PC-9 (cell line): ENCODE measurements at regions not wholly inside any gene's neighbourhood (a gene's known extent, or its start where the extent isn't known, plus 50 kb on each side); places are given as distances from the start of the nearest gene placed in this dataset.

Experiments used
- BruUV-seq: library from RNA; stranded (reverse); fragments of 400-500 nt; replicated peaks from 2 replicates; lab custom pipeline; 2021; lab: Mats Ljungman, UMichigan
- CTCF ChIA-PET: fragments of 300-600 bp; sonication (Branson Sonifier 250); formaldehyde crosslinking; loops from one replicate; lab custom pipeline; 2022; ENCODE audit warnings: antibody characterized with exemption; lab: Charles Lee
- POLR2A ChIA-PET: fragments of 300-600 bp; sonication (Branson Sonifier 250); formaldehyde crosslinking; loops from one replicate; lab custom pipeline; 2022; ENCODE audit warnings: antibody characterized with exemption; ENCODE audit not compliant: unreplicated experiment; lab: Charles Lee
- DNase-seq, 2 experiments: peaks; one replicate each; pipeline versions ENCODE4 v3.0.0 to v3.0.0-alpha.2; 2015 to 2022; ENCODE audit warnings: mixed read lengths in 1 of 2
- H2AFZ ChIP-seq: fragments of 200-600 bp; sonication (generic); 2 replicates; pipeline ENCODE4 v1.8.1; 2017; ENCODE audit warnings: antibody characterized with exemption
- H3F3A ChIP-seq: fragments of 200-600 bp; sonication (generic); 2 replicates; pipeline ENCODE4 v1.8.1; 2017; ENCODE audit warnings: antibody characterized with exemption, mild to moderate bottlenecking, low read depth; ENCODE audit not compliant: insufficient read depth
- H3K27ac ChIP-seq: fragments of 200-600 bp; sonication (generic); 2 replicates; pipeline ENCODE4 v1.6.1; 2016; ENCODE audit warnings: mixed run types
- H3K27me3 ChIP-seq: fragments of 200-600 bp; sonication (generic); 2 replicates; pipeline ENCODE4 v1.6.1; 2016; ENCODE audit warnings: low read depth, mixed run types; ENCODE audit not compliant: insufficient read depth
- H3K36me3 ChIP-seq: fragments of 200-600 bp; sonication (generic); 2 replicates; pipeline ENCODE4 v1.6.1; 2016; ENCODE audit warnings: low read depth, mixed run types
- H3K4me1 ChIP-seq: fragments of 200-600 bp; sonication (generic); replicated peaks from 2 replicates; pipeline ENCODE4 v1.6.1; 2016; ENCODE audit warnings: mixed run types; ENCODE audit not compliant: insufficient read depth
- H3K4me2 ChIP-seq: fragments of 200-600 bp; sonication (generic); 2 replicates; pipeline ENCODE4 v1.6.1; 2017; ENCODE audit warnings: mixed run types
- H3K4me3 ChIP-seq: fragments of 200-600 bp; sonication (generic); 2 replicates; pipeline ENCODE4 v1.6.1; 2016; ENCODE audit warnings: mixed run types
- H3K79me2 ChIP-seq: fragments of 200-600 bp; sonication (generic); 2 replicates; pipeline ENCODE4 v1.6.1; 2017; ENCODE audit warnings: low read depth, mixed run types
- H3K9me2 ChIP-seq: fragments of 200-600 bp; sonication (generic); 2 replicates; pipeline ENCODE4 v1.8.1; 2017; ENCODE audit warnings: mild to moderate bottlenecking; ENCODE audit not compliant: insufficient read depth
- H3K9me3 ChIP-seq: fragments of 200-600 bp; sonication (generic); 2 replicates; pipeline ENCODE4 v1.8.1; 2016; ENCODE audit warnings: low read depth; ENCODE audit not compliant: insufficient read depth
- H4K20me1 ChIP-seq: fragments of 200-600 bp; sonication (generic); 2 replicates; pipeline ENCODE4 v1.8.1; 2017; ENCODE audit not compliant: insufficient read depth
- EZH2 ChIP-seq: fragments of 200-600 bp; sonication (generic); IDR thresholded peaks from 2 replicates; pipeline ENCODE4 v1.8.0; 2017; ENCODE audit warnings: antibody characterized with exemption, low read depth
- intact Hi-C: fragments of 100-400 bp; cut with micrococcal nuclease; formaldehyde crosslinking; loops from one replicate; pipeline ENCODE4 v1.10.0; 2022; ENCODE audit not compliant: unreplicated experiment
- TF ChIP-seq, protein P1 (sequence below): fragments of 200-600 bp; sonication (generic); conservative IDR thresholded peaks from 2 replicates; pipeline ENCODE4 v1.6.1; 2017; ENCODE audit warnings: mixed run types, antibody characterized with exemption, mild to moderate bottlenecking, moderate library complexity

DNA sequence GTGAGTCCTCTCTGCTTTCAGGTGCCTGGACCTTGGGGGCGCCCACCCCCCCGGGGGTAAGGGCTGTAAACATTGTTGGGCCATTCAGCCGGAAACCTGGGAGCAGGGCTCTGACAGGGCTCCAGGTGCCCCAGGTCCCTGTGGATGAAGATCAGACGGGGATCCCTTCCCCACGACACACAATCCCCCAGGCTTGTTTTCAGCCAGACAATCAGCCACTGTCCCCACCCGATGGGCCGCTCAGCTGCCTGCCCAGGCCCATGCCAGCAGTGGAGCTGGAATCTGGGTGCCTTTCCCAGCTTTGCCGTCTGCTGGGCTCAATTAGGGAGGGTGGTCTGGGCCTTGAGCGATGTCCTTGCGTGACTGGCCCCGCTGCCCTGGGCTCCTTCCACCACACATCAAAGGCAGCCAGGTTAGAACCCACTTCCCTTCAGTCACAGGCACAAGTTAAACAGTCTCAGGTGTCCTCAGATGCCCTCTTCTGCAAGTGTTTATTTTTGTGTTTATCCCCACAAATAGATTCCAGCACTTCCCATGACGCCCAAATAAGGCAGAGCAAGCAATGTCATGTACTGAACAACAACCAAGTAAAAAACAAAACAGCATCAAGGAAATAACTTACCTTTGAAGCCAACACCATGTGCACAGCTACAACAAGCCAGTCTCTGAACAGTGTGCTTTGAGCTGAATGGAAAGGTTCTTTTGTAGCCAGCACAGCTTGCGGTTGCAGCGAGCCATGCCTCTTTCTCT is 77.0 kb upstream of the ALDH1A3 start:
- CTCF ChIA-PET: no interaction called here
- no peak for DNase-seq

DNA sequence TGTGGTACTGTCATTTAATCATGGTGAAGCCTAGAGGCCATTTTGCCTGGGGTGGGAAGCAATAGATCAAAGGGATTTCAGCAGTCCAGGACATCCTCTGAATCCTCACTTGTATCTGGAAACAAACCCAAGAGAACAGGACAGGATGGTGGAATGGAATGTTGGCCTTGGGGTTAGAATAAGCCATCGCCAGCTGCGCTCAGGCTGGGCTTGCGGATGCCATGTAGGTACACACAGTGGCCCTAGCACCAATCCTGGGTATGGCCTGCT is 76.5 kb upstream of the ALDH1A3 start:
- ChIA-PET CTCF (no interaction called here), POLR2A (no interaction called here)
- H2AFZ ChIP-seq: no peak overlapping the region
- H3K4me3 ChIP-seq: no peak overlapping the region
- H3K4me2 ChIP-seq: no peak overlapping the region
- intact Hi-C loops: no loop called here
- no TSS peak for BruUV-seq
- no peaks in the 10 kb centered on the region for H3K9me2 ChIP-seq
- no peaks in the 10 kb centered on the region for H3K36me3 ChIP-seq
- H3K4me1 ChIP-seq: 0 out of 2 replicates have a peak, but pooled peaks cover under 1% of the 10 kb centered on the region
- H3K27ac ChIP-seq: no peak overlapping the region
- no peak for TF ChIP-seq EZH2
- TF ChIP-seq, protein P1, sequence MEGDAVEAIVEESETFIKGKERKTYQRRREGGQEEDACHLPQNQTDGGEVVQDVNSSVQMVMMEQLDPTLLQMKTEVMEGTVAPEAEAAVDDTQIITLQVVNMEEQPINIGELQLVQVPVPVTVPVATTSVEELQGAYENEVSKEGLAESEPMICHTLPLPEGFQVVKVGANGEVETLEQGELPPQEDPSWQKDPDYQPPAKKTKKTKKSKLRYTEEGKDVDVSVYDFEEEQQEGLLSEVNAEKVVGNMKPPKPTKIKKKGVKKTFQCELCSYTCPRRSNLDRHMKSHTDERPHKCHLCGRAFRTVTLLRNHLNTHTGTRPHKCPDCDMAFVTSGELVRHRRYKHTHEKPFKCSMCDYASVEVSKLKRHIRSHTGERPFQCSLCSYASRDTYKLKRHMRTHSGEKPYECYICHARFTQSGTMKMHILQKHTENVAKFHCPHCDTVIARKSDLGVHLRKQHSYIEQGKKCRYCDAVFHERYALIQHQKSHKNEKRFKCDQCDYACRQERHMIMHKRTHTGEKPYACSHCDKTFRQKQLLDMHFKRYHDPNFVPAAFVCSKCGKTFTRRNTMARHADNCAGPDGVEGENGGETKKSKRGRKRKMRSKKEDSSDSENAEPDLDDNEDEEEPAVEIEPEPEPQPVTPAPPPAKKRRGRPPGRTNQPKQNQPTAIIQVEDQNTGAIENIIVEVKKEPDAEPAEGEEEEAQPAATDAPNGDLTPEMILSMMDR: no peak
- no peaks in the 10 kb centered on the region for H3F3A ChIP-seq
- H3K27me3 ChIP-seq: no peaks in the 10 kb centered on the region
- no peaks in the 10 kb centered on the region for H3K79me2 ChIP-seq
- no peak for DNase-seq
- H3K9me3 ChIP-seq: peaks cover 3% of the 10 kb centered on the region
- no peaks in the 10 kb centered on the region for H4K20me1 ChIP-seq

More for the DNA sequence above, 77.0 kb upstream of the ALDH1A3 start:
- BruUV-seq: no TSS peak
- intact Hi-C loops: no loop called here
- Histone ChIP-seq H3K9me2 (no peaks in the 10 kb centered on the region), H3K27me3 (no peaks in the 10 kb centered on the region), H3K27ac (no peak overlapping the region), H4K20me1 (no peaks in the 10 kb centered on the region), H3K36me3 (no peaks in the 10 kb centered on the region), H3K9me3 (peaks cover 4% of the 10 kb centered on the region), H3K4me3 (no peak overlapping the region), H3F3A (no peaks in the 10 kb centered on the region), H3K4me2 (no peak overlapping the region), H3K79me2 (no peaks in the 10 kb centered on the region), H3K4me1 (no peaks in the 10 kb centered on the region), H2AFZ (no peak overlapping the region)
- TF ChIP-seq EZH2: no peak
- TF ChIP-seq, protein P1: no peak
- POLR2A ChIA-PET: no interaction called here

DNA sequence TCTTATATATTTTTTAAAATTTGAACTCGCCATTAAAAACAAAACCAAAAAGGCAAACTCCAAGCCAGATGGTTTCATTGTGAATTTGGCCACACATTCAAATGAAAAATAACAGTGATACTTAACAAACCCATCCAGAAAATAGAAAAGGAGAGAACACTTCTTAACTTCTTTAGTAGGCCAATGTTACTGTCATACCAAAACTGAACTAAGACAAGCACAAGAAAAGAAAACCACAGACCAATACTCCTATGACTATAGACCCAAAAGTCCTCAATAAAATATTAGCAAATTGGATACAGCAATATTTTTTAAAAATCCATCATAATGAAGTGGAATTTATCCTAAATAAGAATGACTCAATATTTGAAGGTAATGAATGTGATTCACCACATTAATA is 73.5 kb upstream of the ALDH1A3 start:
- H4K20me1 ChIP-seq: no peaks in the 10 kb centered on the region
- H3K4me2 ChIP-seq: no peak overlapping the region
- H2AFZ ChIP-seq: no peak overlapping the region
- no peaks in the 10 kb centered on the region for H3K79me2 ChIP-seq
- no peaks in the 10 kb centered on the region for H3K27me3 ChIP-seq
- no peak overlapping the region for H3K4me3 ChIP-seq
- no peak overlapping the region for H3K27ac ChIP-seq
- DNase-seq: no peak
- H3F3A ChIP-seq: peaks cover 16% of the 10 kb centered on the region; the same call in 1 of the 2 replicates
- TF ChIP-seq, protein P1: no peak
- TF ChIP-seq EZH2: no peak
- BruUV-seq: no TSS peak
- intact Hi-C loops: no loop called here
- no peaks in the 10 kb centered on the region for H3K9me2 ChIP-seq
- ChIA-PET CTCF (no interaction called here), POLR2A (no interaction called here)
- no peaks in the 10 kb centered on the region for H3K36me3 ChIP-seq
- peaks cover 17% of the 10 kb centered on the region for H3K4me1 ChIP-seq
- H3K9me3 ChIP-seq: no peaks in the 10 kb centered on the region; the same call in 1 of the 2 replicates
